Mesothelial cell of epicardium (in vitro differentiated cells): ENCODE measurements at regions not wholly inside any gene's neighbourhood (a gene's known extent, or its start where the extent isn't known, plus 50 kb on each side); places are given as distances from the start of the nearest gene placed in this dataset.
"Not testable (repeated sequence)": the region's sequence is repeated elsewhere in the genome, so short reads cannot be mapped to it uniquely, and the experiment has no call there.

ENCODE experiments used
- DNase-seq, 2 experiments: peaks; one replicate each; pipeline ENCODE4 v3.0.0; 2021; ENCODE audit warnings: low spot score in 2 of 2; ENCODE audit not compliant: unreplicated experiment in 2 of 2
- H3K27ac Mint-ChIP-seq: 2 replicates; pipeline ENCODE4 v1.8.0; 2021; ENCODE audit warnings: mixed read lengths
- H3K27me3 Mint-ChIP-seq: 2 replicates; pipeline ENCODE4 v1.8.0; 2021; ENCODE audit warnings: low read depth, mixed read lengths
- H3K36me3 Mint-ChIP-seq: 2 replicates; pipeline ENCODE4 v1.8.0; 2021; ENCODE audit warnings: mixed read lengths
- H3K4me1 Mint-ChIP-seq: 2 replicates; pipeline ENCODE4 v1.8.0; 2021; ENCODE audit warnings: mixed read lengths
- H3K4me3 Mint-ChIP-seq: 2 replicates; pipeline ENCODE4 v1.8.0; 2021; ENCODE audit warnings: mild to moderate bottlenecking, moderate library complexity, mixed read lengths
- H3K9me3 Mint-ChIP-seq: 2 replicates; pipeline ENCODE4 v1.8.0; 2021; ENCODE audit warnings: mixed read lengths
- TF ChIP-seq, protein P1 (sequence below): fragments of 200-600 bp; sonication (generic); IDR thresholded peaks from one replicate; pipeline ENCODE4 v1.5.0; 2021; ENCODE audit warnings: antibody characterized with exemption; ENCODE audit not compliant: unreplicated experiment

GRCh38 chr9:26220367-26220766 lies 542.1 kb upstream of the TUSC1 start:
- no peaks in the 10 kb centered on the region for H3K27me3 Mint-ChIP-seq
- H3K9me3 Mint-ChIP-seq: peaks cover 16% of the 10 kb centered on the region
- H3K4me3 Mint-ChIP-seq: no peak overlapping the region
- TF ChIP-seq, protein P1, sequence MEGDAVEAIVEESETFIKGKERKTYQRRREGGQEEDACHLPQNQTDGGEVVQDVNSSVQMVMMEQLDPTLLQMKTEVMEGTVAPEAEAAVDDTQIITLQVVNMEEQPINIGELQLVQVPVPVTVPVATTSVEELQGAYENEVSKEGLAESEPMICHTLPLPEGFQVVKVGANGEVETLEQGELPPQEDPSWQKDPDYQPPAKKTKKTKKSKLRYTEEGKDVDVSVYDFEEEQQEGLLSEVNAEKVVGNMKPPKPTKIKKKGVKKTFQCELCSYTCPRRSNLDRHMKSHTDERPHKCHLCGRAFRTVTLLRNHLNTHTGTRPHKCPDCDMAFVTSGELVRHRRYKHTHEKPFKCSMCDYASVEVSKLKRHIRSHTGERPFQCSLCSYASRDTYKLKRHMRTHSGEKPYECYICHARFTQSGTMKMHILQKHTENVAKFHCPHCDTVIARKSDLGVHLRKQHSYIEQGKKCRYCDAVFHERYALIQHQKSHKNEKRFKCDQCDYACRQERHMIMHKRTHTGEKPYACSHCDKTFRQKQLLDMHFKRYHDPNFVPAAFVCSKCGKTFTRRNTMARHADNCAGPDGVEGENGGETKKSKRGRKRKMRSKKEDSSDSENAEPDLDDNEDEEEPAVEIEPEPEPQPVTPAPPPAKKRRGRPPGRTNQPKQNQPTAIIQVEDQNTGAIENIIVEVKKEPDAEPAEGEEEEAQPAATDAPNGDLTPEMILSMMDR: no peak
- H3K36me3 Mint-ChIP-seq: peaks cover 2% of the 10 kb centered on the region
- no peak for DNase-seq
- H3K27ac Mint-ChIP-seq: no peak overlapping the region
- H3K4me1 Mint-ChIP-seq: no peaks in the 10 kb centered on the region

GRCh38 chr9:26219961-26220360 lies 541.7 kb upstream of the TUSC1 start:
- TF ChIP-seq, protein P1: no peak
- Mint-ChIP-seq H3K27ac (no peak overlapping the region), H3K9me3 (peaks cover 16% of the 10 kb centered on the region), H3K4me1 (no peaks in the 10 kb centered on the region), H3K4me3 (no peak overlapping the region), H3K27me3 (no peaks in the 10 kb centered on the region), H3K36me3 (peaks cover 2% of the 10 kb centered on the region)
- no peak for DNase-seq

- H3K36me3 Mint-ChIP-seq: peaks cover 2% of the 10 kb centered on the region
- no peak for DNase-seq
- no peak overlapping the region for H3K27ac Mint-ChIP-seq
- TF ChIP-seq, protein P1: no peak
- H3K4me1 Mint-ChIP-seq: no peaks in the 10 kb centered on the region
- H3K4me3 Mint-ChIP-seq: no peak overlapping the region
- peaks cover 16% of the 10 kb centered on the region for H3K9me3 Mint-ChIP-seq
- H3K27me3 Mint-ChIP-seq: no peaks in the 10 kb centered on the region
Measured at GRCh38 chr9:26216702-26217101, 538.5 kb upstream of the TUSC1 start.

DNA sequence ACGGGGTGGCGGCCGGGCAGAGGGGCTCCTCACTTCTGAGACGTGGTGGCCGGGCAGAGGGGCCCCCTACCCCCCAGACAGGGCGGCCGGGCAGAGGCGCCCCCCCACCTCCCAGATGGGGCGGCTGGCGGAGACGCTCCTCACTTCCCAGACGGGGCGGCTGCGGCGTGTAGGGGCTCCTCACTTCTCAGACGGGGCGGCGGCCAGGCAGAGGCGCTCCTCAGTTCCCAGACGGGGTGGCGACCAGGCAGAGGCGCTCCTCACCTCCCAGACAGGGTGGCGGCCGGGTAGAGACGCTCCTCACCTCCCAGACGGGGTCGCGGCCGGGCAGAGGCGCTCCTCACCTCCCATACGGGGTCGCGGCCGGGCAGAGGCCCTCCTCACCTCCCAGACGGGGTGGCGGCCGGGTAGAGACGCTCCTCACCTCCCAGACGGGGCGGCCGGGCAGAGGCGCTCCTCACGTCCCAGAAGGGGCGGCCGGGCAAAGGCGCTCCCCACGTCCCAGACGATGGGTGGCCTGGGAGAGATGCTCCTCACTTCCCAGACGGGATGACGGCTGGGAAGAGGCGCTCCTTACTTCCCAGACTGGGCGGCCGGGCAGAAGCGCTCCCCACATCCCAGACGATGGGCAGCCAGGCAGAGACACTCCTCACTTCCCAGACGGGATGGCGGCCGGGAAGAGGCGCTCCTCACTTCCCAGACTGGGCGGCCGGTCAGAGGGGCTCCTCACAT lies 536.6 kb upstream of the TUSC1 start:
- not testable (repeated sequence) for DNase-seq, H3K4me3 Mint-ChIP-seq, H3K36me3 Mint-ChIP-seq, H3K4me1 Mint-ChIP-seq, H3K27ac Mint-ChIP-seq, H3K27me3 Mint-ChIP-seq
- peaks cover 16% of the 10 kb centered on the region for H3K9me3 Mint-ChIP-seq

DNA sequence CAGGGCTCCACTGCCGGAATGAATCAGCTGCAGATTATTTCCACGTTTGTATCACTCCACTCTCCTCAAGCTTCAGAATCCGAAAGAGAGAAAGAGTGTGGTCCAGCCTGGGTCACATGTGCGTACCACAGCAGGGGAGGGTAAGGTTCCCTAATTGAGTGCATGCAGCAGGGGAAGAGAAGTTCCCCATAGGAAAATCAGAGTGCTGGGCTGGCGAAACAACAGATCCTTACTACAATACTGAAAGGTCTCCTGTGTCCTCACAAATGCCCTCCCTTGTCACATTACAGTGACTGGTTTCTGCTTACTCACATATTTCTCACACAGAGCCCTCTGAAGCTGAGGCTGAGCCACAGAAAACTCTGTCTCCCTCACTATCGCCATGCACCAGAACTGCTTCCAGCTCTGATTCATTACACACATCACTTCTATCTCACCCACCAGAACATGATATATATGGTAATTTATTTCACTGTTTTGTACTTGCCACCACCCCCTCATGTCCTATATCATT lies 532.2 kb upstream of the TUSC1 start:
- Mint-ChIP-seq H3K4me1 (peaks cover 4% of the 10 kb centered on the region), H3K27ac (no peak overlapping the region), H3K4me3 (no peak overlapping the region), H3K9me3 (no peaks in the 10 kb centered on the region), H3K27me3 (no peaks in the 10 kb centered on the region), H3K36me3 (no peaks in the 10 kb centered on the region)
- TF ChIP-seq, protein P1: no peak
- no peak for DNase-seq

- H3K9me3 Mint-ChIP-seq: no peaks in the 10 kb centered on the region
- TF ChIP-seq, protein P1: no peak
- no peaks in the 10 kb centered on the region for H3K36me3 Mint-ChIP-seq
- H3K27ac Mint-ChIP-seq: no peak overlapping the region
- H3K4me1 Mint-ChIP-seq: no peaks in the 10 kb centered on the region
- H3K27me3 Mint-ChIP-seq: no peaks in the 10 kb centered on the region
- no peak for DNase-seq
- no peak overlapping the region for H3K4me3 Mint-ChIP-seq
Measured at GRCh38 chr9:26205261-26205660, 527.0 kb upstream of the TUSC1 start.
